CD4-positive, alpha-beta T cell treated with Interleukin-17A for 1 hour (primary cell): ENCODE measurements at regions not wholly inside any gene's neighbourhood (a gene's known extent, or its start where the extent isn't known, plus 50 kb on each side); places are given as distances from the start of the nearest gene placed in this dataset.
"Not testable (repeated sequence)": the region's sequence is repeated elsewhere in the genome, so short reads cannot be mapped to it uniquely, and the experiment has no call there.

ENCODE experiments used
- DNase-seq: peaks from one replicate; pipeline ENCODE4 v3.0.0-alpha.2; 2020

DNA sequence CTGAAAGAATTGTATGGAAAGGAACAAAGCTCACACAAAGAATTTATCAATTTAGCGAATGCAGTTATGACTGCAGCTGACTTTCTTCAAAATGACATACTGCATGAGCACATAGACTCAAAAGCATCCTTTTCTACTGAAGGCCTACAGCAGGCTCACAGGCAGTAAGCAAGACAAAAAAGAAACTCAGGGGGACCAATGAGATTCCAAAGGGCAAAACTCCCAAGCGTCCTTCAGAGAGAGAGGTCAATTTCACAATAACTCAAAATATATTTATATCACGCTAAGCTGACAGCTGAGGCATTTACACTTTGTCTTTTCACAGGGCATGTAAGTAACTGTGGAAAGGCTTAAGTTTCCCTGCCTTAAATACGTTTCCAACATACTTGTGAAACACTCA lies 427.9 kb upstream of the RASGRP1 start:
- no peak for DNase-seq

GRCh38 chr15:38992930-38993329 lies 428.3 kb upstream of the RASGRP1 start:
- no peak for DNase-seq

GRCh38 chr15:38994310-38994709 lies 429.7 kb upstream of the RASGRP1 start:
- no peak for DNase-seq

- no peak for DNase-seq
These were observed 431.6 kb upstream of the RASGRP1 start for GRCh38 chr15:38996111-38996631.

- DNase-seq = no peak
These were observed 433.2 kb upstream of the RASGRP1 start for GRCh38 chr15:38997841-38998240.

GRCh38 chr15:39000008-39000734 lies 435.6 kb upstream of the RASGRP1 start:
- DNase-seq = no peak

DNA sequence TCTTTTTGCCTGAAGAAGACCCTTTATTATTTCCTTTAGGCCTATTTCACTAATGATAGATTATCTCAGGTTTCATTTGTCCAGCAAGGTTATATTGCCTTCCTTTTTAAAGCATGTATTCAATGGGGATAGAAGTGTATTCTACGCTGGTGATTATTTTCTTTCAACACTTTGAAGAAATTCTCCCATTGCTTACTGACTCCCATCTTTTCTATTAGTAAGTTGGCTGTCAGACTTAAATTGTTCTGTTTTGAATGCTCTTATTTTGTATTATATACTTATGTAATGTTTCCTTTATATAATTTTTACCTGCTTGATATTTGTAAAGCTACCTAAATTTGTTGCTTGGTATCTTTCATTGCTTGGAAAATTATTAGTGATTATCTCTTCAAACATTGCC lies 445.1 kb upstream of the RASGRP1 start:
- DNase-seq = no peak

DNA sequence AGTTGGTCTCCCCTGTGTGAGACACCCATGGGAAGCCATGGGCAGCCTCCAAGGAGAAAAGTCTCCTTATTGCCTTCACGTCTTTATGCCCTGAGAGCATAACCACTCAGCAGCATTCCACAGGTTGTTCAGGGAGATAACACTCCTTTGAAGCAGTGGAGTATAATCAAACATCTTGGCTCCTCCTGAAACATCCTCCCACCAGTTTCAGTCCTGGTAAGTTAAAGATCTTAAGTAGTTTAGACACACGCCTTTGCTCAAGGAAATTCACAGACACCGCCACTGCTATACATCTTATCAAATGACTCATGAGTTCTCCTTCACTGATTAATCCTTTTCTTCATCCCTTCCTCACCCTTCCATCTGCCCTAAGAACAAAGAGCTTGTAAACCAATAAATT lies 446.5 kb upstream of the RASGRP1 start:
- not testable (repeated sequence) for DNase-seq

DNA sequence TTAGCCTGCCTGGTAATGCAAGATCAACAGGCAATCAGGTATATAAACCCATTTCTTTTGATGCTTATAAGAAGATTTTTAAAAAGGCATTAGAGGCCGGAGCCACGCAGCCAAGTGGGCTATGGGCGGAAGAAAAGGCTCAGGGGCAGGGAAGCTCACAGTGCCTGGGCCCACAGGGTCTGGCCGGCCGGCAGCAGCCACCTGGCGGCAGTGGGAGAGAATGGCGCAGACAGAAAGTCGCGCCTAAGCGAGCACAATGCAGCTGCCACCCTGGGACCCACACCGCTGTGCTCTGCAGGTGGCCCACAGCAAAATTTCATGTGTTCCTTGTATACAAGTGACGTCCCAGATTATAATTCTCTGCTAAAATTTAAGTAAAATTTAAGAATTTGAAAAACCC lies 448.6 kb upstream of the RASGRP1 start:
- no peak for DNase-seq

DNA sequence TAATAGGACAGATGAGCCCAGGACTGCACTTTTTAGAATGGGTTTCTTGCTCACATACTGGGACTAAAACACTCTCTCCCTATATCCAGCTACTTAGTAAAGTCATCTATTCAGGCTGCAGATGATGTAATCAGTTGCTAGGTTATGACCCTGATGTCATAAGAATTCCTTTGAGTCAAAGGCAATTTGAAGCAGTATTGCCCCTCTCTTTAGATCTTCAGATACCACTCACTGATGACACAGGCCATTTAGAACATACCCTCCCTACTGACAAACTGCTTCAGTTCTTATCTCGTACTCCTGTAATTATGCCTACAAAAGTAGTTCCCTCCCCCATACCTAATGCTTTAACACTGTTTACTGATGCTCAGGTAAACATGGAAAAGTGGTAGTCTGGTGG lies 450.1 kb upstream of the RASGRP1 start:
- DNase-seq = no peak

DNA sequence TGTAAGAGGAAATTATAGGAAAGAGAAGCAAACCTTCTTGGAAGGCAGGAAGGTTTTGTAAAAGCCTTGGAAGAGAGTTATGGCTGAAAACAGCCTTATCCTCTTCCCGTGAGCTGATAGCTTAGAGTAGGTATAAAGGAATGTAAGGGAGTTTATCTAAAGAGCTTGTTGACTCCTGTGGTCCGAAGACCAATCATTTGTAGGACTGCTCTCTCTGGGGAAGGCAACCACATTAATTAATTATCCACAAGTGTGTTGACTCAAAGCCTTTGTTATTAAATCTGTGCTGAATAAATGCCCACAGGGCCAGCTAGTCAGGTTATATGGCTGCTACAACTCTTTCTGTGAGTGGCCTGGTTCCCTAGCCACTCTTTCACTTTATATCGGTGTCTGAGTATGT lies 452.1 kb upstream of the RASGRP1 start:
- no peak for DNase-seq

DNA sequence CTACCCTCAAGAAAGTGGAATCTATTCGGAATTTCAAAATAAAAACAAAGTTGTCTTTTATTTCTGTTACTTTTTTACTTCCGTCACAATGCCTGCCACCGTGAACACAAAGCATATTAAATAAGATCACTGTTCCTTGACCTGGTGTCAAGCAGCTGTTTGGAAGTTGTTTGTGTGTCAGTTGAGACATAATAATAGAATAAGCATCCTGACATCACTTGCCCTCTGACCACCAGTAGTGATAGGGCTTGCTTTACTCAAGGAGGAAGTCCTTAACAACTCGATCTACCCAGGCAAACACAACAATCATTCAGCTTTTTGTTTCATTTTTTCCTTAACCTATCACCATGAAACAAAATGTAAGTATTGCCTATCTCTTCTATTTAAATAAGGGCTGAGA lies 454.4 kb upstream of the RASGRP1 start:
- no peak for DNase-seq

GRCh38 chr15:39021341-39021740 lies 456.7 kb upstream of the RASGRP1 start:
- no peak for DNase-seq

DNA sequence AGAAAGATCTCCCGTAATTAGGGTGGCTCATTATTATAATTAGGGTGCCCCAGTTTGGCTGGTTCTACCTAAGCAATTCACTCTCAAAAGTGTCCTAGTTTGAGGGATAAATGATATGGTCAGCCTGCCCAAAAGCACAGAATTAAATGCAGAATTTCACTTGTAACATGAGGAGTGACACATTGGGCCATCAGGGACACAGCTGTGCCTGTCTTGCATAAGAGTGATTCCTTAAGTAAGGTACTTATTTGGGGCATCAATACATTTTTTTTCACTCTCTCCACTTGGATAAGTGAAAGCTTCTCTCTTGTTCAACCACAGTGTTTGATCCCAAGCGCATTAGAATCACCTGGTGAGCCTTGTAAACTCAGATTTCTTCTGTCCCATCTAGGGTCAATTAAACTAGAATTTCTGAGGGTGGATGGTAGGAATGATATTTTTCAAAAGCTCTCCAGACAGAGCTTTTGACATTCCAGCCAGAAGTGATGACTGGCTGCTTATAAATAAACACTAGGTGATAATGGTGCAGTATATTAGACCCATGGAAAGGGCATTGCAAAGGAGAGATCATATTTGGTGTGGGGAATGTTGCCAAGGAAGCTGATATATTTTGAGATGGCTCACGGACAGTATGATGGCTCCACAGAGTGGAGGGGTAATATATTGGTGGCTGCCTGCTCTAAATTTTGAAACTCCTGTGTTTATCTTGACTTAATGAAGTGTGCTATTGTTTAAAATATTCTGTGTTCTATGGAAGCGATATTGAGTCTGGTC lies 458.1 kb upstream of the RASGRP1 start:
- DNase-seq = no peak

DNA sequence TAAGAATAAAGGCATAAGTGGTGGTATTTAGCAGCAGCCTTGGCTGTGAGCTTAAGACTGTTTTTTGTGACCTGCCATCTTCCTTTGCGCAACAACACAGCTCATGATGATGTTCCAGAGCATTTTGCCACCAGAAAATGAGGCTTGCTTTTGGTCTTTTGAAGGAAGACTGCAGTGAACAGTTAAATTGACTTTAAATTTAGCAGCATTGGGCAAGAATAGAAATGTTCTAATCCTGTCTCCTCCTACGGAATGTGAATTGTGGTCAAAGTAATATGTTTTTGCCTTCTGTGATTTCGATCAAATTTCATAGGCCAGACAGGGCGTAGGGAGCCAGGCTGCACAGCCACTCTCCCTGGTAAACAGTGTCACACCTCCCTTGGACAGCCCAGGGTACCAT lies 460.7 kb upstream of the RASGRP1 start:
- no peak for DNase-seq

DNA sequence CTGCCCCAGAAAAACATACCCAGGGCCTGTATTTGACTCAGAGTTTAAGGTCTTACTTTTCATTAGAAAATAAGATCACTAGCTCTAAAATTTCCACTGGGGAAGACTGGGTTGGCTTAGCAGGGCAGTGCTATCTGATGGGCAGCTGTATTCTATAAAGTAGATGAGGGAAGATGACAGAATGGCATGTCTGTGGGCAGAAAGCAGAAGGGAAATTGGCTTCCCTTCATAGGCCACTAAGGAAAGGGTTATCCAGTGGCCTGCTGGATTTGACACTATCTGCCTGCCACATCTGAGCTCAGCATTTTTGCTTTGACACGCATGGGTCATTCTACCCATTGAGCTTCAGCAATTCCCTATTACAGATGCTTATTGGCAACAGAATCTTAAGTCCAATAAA lies 461.3 kb upstream of the RASGRP1 start:
- no peak for DNase-seq

GRCh38 chr15:39028069-39028468 lies 463.5 kb upstream of the RASGRP1 start:
- DNase-seq = no peak

DNA sequence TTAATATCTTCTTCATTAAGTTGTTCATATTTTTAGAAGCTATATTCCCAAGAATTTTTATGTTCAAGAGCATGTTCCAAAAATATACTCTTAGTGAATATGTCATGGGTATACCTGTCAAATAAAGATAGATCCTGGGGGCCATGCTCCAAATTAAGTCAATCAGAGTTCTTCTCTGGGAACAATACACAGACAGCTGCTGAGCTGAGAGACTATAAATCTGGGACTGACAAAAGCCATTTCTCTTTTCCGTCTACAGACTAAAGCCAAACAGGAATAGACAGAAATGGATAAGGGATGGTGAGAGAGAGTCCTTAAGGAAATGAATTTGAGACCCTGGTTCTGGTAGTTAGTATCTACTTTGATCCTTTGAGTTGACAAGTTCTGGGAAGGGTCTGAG lies 465.1 kb upstream of the RASGRP1 start:
- DNase-seq = no peak

DNA sequence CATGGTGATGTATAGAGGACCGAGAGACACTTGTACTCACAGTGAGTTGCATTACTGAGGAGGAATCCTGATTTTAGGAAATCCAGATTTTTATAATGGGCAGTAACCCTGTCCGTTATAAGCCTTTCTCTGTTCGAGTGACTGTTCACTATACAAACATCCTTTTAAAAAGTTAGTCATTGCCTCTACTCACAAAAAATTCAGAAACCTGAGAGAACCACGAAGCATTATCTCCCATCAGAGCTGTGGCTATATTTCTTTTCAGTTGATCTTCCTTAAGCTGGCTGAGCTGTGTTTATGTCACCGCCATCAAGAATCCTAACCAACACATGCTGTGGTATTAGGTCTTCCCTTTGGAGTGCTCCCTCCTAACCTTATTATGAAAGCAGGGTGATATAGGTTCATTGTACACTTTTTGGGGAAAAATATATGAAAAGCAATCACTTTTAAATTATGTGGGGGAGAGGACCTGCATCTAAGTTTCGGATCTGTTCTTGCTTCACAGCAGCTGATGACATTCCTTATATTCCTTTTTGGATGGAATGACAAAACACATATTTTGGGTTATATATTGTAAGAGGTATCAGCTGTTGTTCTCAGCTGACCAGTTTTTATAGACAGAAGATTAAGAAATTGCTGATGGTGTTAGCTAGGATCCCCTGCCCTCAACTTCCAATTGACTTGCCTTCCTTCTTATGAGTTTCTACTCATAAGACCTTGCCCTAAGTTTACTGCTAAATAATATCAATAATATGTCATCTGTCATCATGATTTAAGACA lies 465.9 kb upstream of the RASGRP1 start:
- DNase-seq = no peak

DNA sequence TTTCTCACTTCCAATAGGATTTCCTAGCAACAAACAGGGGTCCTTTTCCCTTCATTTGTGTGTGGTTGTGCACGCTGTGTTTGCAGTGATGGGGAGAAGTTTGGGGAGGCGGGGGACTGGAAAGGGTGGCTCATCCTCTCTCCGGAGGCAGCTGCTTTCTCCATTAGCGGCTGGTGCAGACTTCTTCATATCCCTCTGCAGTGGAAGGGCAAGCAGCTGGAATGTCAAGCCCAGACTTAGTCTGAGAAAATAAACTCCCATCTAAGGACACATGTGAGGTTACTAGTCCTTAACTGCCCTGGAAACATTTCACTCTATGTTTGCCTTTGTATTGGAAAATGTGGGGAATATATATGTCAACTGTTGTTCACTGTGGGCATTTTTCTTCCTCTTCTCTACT lies 467.0 kb upstream of the RASGRP1 start:
- DNase-seq = no peak

- no peak for DNase-seq
These were observed 470.2 kb upstream of the RASGRP1 start for GRCh38 chr15:39034816-39035215.

GRCh38 chr15:39037611-39038010 lies 473.0 kb upstream of the RASGRP1 start:
- DNase-seq = not testable (repeated sequence)

DNA sequence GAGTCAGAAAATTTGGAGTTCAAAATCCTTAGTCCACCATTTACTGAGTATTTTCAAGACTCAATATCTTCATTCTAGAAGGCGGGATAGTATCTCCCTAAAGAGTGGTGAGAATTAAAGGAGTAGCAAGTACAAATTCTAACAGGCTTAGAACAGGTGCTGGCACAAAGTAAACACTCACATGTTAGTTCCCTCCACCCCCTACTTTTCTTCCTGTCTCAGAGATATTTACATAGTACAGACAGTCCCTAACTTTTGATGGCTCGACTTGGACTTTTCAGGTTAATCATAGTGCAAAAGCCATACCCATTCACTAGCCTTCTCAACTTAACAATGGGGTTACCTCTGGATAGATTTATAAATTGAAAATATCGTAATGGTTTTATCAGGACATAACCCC lies 476.2 kb upstream of the RASGRP1 start:
- DNase-seq = no peak
